Liver (tissue), 8 donors: ENCODE measurements at regions not wholly inside any gene's neighbourhood (a gene's known extent, or its start where the extent isn't known, plus 50 kb on each side); places are given as distances from the start of the nearest gene placed in this dataset.

Experiments used
- DNase-seq: peaks from one replicate; pipeline ENCODE4 v3.0.0-alpha.2; 2017; ENCODE audit warnings: low spot score
- H3K27ac ChIP-seq, 2 donors: one replicate each; pipeline ENCODE4 v1.7.0; 2013; ENCODE audit warnings: inconsistent platforms in 2 of 2, low read length in 2 of 2, control low read depth in 1 of 2, low read depth in 1 of 2, mild to moderate bottlenecking in 1 of 2
- H3K27me3 ChIP-seq, 4 donors: one replicate each; pipeline versions ENCODE4 v1.6.1 to v1.7.0; 2013; ENCODE audit warnings: low read length in 3 of 4, inconsistent platforms in 1 of 4, mild to moderate bottlenecking in 1 of 4, moderate library complexity in 1 of 4; ENCODE audit not compliant: control insufficient read depth in 4 of 4, insufficient read depth in 4 of 4
- H3K36me3 ChIP-seq, 4 donors: one replicate each; pipeline versions ENCODE4 v1.6.1 to v1.7.0; 2013; ENCODE audit warnings: low read length in 3 of 4, mild to moderate bottlenecking in 3 of 4, low read depth in 1 of 4, moderate library complexity in 1 of 4; ENCODE audit not compliant: control insufficient read depth in 4 of 4, insufficient read depth in 3 of 4
- H3K4me1 ChIP-seq, 4 donors: one replicate each; pipeline versions ENCODE4 v1.6.1 to v1.7.0; 2013; ENCODE audit warnings: low read length in 3 of 4, mild to moderate bottlenecking in 3 of 4, moderate library complexity in 1 of 4; ENCODE audit not compliant: control insufficient read depth in 4 of 4, insufficient read depth in 4 of 4
- H3K4me3 ChIP-seq, 3 donors: one replicate each; pipeline versions ENCODE4 v1.6.1 to v1.7.0; 2013; ENCODE audit warnings: low read length in 3 of 3, control low read depth in 1 of 3, low read depth in 1 of 3, mild to moderate bottlenecking in 1 of 3
- H3K9ac ChIP-seq, 2 donors: one replicate each; pipeline ENCODE4 v1.7.0; 2013; ENCODE audit warnings: low read length in 2 of 2, mild to moderate bottlenecking in 2 of 2, moderate library complexity in 2 of 2, control low read depth in 1 of 2, low read depth in 1 of 2
- H3K9me3 ChIP-seq, 4 donors: one replicate each; pipeline versions ENCODE4 v1.6.1 to v1.7.0; 2013; ENCODE audit warnings: low read length in 3 of 4; ENCODE audit not compliant: control insufficient read depth in 4 of 4
- ATF3 ChIP-seq: IDR thresholded peaks from 2 replicates; pipeline ENCODE4 v1.6.1; 2016; ENCODE audit warnings: antibody characterized with exemption
- CTCF ChIP-seq: fragments of 150-350 bp; IDR thresholded peaks from 2 replicates; pipeline ENCODE4 v1.5.1; 2017; ENCODE audit warnings: improper control_type of control experiment, low read depth, low read length; ENCODE audit not compliant: missing input control
- EGR1 ChIP-seq, 2 donors: IDR thresholded peaks; 2 replicates each; pipeline ENCODE4 v1.6.1; 2016 to 2018; ENCODE audit warnings: antibody characterized with exemption in 2 of 2, low read depth in 2 of 2
- FOXA1 ChIP-seq: IDR thresholded peaks from 2 replicates; pipeline ENCODE4 v1.6.1; 2016; ENCODE audit warnings: antibody characterized with exemption
- FOXA2 ChIP-seq: IDR thresholded peaks from 2 replicates; pipeline ENCODE4 v1.6.1; 2016; ENCODE audit warnings: antibody characterized with exemption
- GABPA ChIP-seq, 2 donors: IDR thresholded peaks in 1 of 2; conservative IDR thresholded peaks in 1 of 2; 2 replicates each; pipeline ENCODE4 v1.6.1; 2016; ENCODE audit warnings: antibody characterized with exemption in 2 of 2, mild to moderate bottlenecking in 1 of 2, moderate library complexity in 1 of 2
- HNF4A ChIP-seq, 2 donors: conservative IDR thresholded peaks; 2 replicates each; pipeline ENCODE4 v1.6.1; 2016; ENCODE audit warnings: antibody characterized with exemption in 2 of 2, mild to moderate bottlenecking in 2 of 2
- HNF4G ChIP-seq: IDR thresholded peaks from 2 replicates; pipeline ENCODE4 v1.6.1; 2016; ENCODE audit warnings: antibody characterized with exemption
- JUND ChIP-seq, 2 donors: IDR thresholded peaks; 2 replicates each; pipeline ENCODE4 v1.6.1; 2016; ENCODE audit warnings: antibody characterized with exemption in 2 of 2
- MAX ChIP-seq: IDR thresholded peaks from 2 replicates; pipeline ENCODE4 v1.6.1; 2016; ENCODE audit warnings: antibody characterized with exemption
- NR2F2 ChIP-seq: IDR thresholded peaks from 2 replicates; pipeline ENCODE4 v1.6.1; 2016; ENCODE audit warnings: antibody characterized with exemption
- RAD21 ChIP-seq, 2 donors: IDR thresholded peaks; 2 replicates each; pipeline ENCODE4 v1.6.1; 2016; ENCODE audit warnings: antibody characterized with exemption in 2 of 2, mild to moderate bottlenecking in 2 of 2
- REST ChIP-seq: IDR thresholded peaks from 2 replicates; pipeline ENCODE4 v1.6.1; 2016; ENCODE audit warnings: antibody characterized with exemption, mild to moderate bottlenecking
- RXRA ChIP-seq, 2 donors: IDR thresholded peaks; 2 replicates each; pipeline ENCODE4 v1.6.1; 2017 to 2018; ENCODE audit warnings: antibody characterized with exemption in 2 of 2, mild to moderate bottlenecking in 1 of 2
- SP1 ChIP-seq: IDR thresholded peaks from 2 replicates; pipeline ENCODE4 v1.6.1; 2018; ENCODE audit warnings: antibody characterized with exemption, mild to moderate bottlenecking
- TAF1 ChIP-seq: conservative IDR thresholded peaks from 2 replicates; pipeline ENCODE4 v1.6.1; 2016; ENCODE audit warnings: antibody characterized with exemption, mild to moderate bottlenecking
- YY1 ChIP-seq: IDR thresholded peaks from 2 replicates; pipeline ENCODE4 v1.6.1; 2016; ENCODE audit warnings: antibody characterized with exemption, mild to moderate bottlenecking
- ZBTB33 ChIP-seq: IDR thresholded peaks from 2 replicates; pipeline ENCODE4 v1.6.1; 2016; ENCODE audit warnings: antibody characterized with exemption
- WGBS: extraction: QIAGEN DNeasy Blood & Tissue Kit; methylation state at CpG from one replicate; pipeline ENCODE4 v1.1.7; 2013; 5-methylcytosine and 5-hydroxymethylcytosine counted together
- donor health status: healthy.
- donor health status: healthy.
- donor health status: healthy.
- donor health status: healthy.
- donor health status: healthy.

- no peak for TF ChIP-seq EGR1 (IDR thresholded peaks at IDR 0.05; ENCODE audit: low read depth in 2 of 2)
- no peak for TF ChIP-seq ATF3
- no peak for TF ChIP-seq GABPA (IDR thresholded peaks at IDR 0.05 in 1 of 2, conservative IDR thresholded peaks at IDR 0.05 in 1 of 2)
- TF ChIP-seq RAD21 (IDR thresholded peaks at IDR 0.05), result no peak
- no peak for TF ChIP-seq FOXA1
- Histone ChIP-seq H3K4me3 (no peak overlapping the region), H3K4me1 (peaks cover 0 to 19% (median 3%) of the 10 kb centered on the region in 4 donors), H3K9me3 (no peaks in the 10 kb centered on the region), H3K27me3 (no peaks in the 10 kb centered on the region), H3K27ac (no peak overlapping the region), H3K9ac (no peak overlapping the region), H3K36me3 (peaks cover 0 to 11% (median under 1%) of the 10 kb centered on the region in 4 donors)
- WGBS, result 95% methylated on average over 15 of the region's 15 CpGs
- no peak for DNase-seq
Observed at GRCh38 chr12:124450376-124450750, 117.0 kb downstream of the NCOR2 start.

- DNase-seq, result no peak
- no peak for TF ChIP-seq YY1
- TF ChIP-seq HNF4A (conservative IDR thresholded peaks at IDR 0.05), result no peak
- TF ChIP-seq TAF1, result no peak
- no peak for TF ChIP-seq ATF3
- TF ChIP-seq FOXA1, result no peak
- no peak for TF ChIP-seq MAX
- no peak for TF ChIP-seq ZBTB33
- no peak for TF ChIP-seq HNF4G
- TF ChIP-seq CTCF, result no peak
- TF ChIP-seq GABPA (IDR thresholded peaks at IDR 0.05 in 1 of 2, conservative IDR thresholded peaks at IDR 0.05 in 1 of 2), result no peak
- TF ChIP-seq RXRA (IDR thresholded peaks at IDR 0.05), result no peak
- no peak for TF ChIP-seq SP1
- TF ChIP-seq JUND (IDR thresholded peaks at IDR 0.05), result no peak
- no peak for TF ChIP-seq REST
- no peak for TF ChIP-seq RAD21 (IDR thresholded peaks at IDR 0.05)
- TF ChIP-seq NR2F2, result no peak
- no peak for TF ChIP-seq EGR1 (IDR thresholded peaks at IDR 0.05; ENCODE audit: low read depth in 2 of 2)
- no peak for TF ChIP-seq FOXA2
- no peak overlapping the region for H3K27ac ChIP-seq
- H3K9ac ChIP-seq, result no peak overlapping the region
- no peaks in the 10 kb centered on the region for H3K9me3 ChIP-seq
- no peaks in the 10 kb centered on the region for H3K27me3 ChIP-seq
- 88% methylated on average over 25 of the region's 25 CpGs for WGBS
- no peak overlapping the region for H3K4me3 ChIP-seq
- peaks cover 0 to 11% (median 0%) of the 10 kb centered on the region in 4 donors for H3K36me3 ChIP-seq
- peaks cover 0 to 17% (median 3%) of the 10 kb centered on the region in 4 donors for H3K4me1 ChIP-seq
Observed at GRCh38 chr12:124449623-124450375, 117.6 kb downstream of the NCOR2 start.
